ENCODE measurements at regions not wholly inside any gene's neighbourhood (a gene's known extent, or its start where the extent isn't known, plus 50 kb on each side); places are given as distances from the start of the nearest gene placed in this dataset.
"Not testable (repeated sequence)": the region's sequence is repeated elsewhere in the genome, so short reads cannot be mapped to it uniquely, and the experiment has no call there.

DNA sequence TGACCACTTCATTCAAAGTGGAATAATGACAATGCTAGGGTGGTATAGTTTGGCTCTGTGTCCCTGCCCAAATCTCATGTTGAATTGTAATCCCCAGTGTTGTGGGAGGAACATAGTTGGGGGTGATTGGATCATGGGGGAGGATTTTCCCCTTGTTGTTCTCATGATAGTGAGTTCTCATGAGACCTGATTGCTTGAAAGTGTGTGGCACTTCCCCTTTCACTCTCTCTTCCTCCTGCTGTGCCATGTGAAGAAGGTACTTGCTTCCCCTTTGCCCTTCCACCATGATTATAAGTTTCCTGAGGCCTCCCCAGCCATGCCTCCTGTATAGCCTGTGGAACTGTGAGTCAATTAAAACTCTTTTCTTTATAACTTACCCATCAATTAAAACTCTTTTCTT lies 348.3 kb upstream of the CD180 start:
- TF ChIP-seq, protein P1, sequence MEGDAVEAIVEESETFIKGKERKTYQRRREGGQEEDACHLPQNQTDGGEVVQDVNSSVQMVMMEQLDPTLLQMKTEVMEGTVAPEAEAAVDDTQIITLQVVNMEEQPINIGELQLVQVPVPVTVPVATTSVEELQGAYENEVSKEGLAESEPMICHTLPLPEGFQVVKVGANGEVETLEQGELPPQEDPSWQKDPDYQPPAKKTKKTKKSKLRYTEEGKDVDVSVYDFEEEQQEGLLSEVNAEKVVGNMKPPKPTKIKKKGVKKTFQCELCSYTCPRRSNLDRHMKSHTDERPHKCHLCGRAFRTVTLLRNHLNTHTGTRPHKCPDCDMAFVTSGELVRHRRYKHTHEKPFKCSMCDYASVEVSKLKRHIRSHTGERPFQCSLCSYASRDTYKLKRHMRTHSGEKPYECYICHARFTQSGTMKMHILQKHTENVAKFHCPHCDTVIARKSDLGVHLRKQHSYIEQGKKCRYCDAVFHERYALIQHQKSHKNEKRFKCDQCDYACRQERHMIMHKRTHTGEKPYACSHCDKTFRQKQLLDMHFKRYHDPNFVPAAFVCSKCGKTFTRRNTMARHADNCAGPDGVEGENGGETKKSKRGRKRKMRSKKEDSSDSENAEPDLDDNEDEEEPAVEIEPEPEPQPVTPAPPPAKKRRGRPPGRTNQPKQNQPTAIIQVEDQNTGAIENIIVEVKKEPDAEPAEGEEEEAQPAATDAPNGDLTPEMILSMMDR (IDR thresholded peaks at IDR 0.05), result not testable (repeated sequence)
- not testable (repeated sequence) for TF ChIP-seq POLR2A (IDR thresholded peaks at IDR 0.05)

Data from uterus (tissue), 2 donors.